ENCODE measurements at regions not wholly inside any gene's neighbourhood (a gene's known extent, or its start where the extent isn't known, plus 50 kb on each side); places are given as distances from the start of the nearest gene placed in this dataset.

DNA sequence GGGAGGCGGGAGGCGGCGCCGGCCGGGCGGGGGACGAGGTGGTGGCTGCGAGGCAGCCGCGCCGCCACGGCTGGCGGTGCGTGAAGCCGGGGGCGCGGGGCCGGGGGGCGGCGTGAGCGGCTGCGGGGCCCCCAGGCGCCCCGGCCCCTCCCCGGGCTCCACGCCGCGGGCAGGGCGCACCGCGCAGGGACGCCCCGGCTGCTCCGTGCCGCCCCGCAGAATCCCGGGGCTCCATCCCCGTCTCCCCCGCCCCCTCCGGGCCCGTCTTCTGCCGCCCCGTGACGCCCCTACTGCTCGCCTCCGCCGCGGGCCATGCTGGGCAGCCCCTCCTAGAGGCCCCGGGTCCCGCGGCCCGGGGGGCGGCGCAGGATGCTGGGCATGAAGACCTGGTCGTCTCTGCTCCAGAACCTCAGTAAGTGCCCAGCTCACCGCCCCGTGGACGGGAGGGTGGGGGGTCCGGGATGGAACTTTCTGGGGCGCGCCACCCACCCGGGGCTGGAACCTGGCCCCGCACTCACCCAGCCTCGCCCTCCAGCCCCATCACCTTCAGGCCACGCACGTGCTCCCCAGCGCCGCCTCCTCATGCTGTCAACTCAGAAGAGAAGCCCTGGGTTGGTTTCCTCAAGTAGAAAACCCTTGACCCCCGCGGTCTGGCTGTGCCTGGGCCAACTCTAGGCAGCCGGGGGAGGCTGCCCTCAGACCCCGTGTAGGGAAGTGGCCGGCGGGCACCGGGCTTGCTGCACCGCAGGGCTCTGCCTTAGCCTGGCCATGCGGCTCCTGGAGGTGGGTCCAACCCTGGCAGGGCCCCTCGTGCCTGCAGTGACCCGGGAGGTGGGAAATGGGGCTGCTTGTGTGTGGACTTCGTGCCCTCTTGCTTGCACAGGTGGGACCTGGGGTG is 150.2 kb upstream of the GSE1 start:
- DNase-seq = no peak

DNA sequence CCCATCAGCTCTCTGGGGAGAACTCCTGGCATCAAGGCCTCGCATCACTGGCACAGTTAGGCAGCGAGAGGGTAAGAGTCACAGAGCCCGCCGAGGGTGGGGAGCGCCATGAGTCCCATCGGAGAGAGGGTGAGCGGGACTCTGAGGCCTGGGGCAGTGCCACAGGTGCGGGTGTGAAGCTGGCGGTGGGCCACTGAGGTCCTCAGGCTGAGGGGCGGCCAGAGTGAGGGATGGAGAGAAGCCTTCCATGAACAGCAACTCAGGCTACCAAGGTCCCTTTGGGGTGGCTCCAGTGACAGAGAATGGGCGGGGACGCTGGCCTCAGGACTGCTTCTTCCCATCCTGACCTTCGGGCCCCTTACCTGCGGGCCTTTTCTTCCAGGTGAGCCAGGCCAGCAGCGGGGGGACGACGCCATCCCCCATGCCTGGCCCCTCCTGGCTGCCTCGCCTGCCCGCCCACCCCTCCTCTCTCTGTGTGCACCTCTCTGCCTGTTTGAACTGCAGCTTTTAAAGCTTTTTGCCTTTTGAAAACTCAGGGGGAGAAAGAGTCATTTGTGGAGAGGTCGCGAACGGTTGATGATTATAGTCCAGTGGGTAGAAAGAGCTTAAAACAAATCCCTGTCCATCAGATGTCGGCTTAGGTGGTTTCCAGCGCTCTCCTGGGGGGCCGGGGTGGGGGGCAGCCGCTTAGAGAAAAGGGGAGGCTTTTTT is 149.3 kb upstream of the GSE1 start:
- DNase-seq = no peak

DNA sequence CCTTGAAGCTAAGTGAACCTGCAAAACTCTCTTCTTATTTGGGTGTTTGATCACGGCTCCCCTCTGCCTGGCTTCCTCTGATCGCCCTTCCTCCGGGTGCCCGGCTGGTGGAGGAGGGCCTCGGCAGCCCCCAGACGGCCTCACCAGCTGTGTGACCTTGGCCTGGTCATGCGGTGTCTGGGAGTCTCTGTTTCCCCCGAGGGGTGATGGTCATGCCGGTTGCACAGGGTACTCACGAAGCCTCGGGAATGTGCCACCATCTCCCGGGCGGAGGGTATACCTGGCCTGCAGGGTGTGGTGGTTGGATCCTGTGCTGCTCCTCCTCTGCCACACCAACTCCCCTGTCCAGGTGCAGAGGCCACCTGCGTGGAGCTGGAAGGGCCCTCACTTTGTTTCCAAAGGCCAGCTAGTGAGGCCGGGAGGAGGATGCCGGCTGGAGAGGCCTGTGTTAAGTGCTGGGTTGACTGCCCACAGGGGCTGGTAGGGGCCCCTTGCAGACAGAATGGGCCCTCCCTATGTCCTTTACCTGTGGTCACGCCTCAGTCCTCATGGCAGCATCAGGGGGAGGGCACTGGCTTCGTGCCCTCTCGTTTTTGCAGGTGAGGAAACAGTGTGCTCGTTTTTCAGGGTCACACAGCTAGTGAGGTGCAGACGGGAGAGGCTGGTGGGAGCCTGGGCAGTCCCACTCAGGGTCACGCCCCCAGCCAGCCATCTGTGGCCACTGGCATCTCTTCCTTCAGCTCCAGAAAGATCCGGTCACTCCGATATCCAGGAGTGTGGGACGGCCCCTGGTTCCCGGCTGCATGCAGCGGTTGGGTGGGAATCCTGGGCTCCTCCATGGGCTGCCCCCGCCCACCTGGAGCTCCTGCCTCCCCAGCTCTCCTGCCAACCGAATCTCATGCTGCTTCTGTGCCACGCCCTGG is 148.5 kb upstream of the GSE1 start:
- DNase-seq = peak in 1 of 2 experiments; percentile 52

DNA sequence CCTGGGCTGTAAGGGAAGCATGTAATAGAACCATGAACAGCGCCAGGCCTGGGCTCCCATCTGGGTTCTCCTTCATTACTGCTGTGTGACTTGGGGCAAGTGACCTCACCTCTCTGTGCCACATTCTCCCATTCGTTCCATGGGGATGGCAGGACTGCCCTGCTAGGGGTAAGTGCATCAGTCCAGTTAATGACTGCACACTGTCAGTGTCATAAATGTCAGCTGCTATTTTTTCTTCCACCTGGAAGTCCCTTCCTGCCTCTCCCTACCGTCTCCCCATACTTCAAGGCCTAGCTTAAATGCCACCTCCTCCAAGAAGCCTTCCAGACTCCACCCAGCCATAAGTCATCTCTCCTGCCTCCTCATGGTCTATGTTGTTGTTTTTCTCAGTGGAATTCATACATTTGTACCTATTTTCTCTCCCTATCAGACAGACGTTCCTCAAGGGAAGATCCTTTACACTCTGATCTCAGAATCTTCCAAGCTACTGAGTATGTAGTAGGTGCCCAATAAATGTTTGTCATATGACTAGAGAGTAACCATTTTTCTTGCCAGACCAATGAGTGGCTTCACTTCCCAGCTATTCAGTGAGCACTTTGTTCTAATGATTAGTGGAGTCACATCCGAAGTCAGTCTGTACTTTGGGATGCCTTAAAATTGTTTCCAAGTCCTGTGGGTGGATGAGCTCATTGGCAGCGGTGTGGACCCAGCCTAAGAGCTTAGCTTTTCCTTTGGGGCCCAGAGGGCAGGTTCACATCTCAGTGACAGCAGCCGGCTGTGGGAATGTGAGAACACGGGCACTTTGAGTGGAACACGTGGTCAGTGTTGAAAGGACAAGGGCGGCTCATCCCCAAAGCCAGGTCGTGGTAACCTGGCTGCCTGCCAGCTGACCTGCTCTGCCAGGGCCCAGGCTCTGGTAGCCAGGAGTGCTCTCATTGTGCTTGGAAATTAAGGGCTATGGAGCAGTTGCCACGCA is 147.5 kb upstream of the GSE1 start:
- no peak for DNase-seq

DNA sequence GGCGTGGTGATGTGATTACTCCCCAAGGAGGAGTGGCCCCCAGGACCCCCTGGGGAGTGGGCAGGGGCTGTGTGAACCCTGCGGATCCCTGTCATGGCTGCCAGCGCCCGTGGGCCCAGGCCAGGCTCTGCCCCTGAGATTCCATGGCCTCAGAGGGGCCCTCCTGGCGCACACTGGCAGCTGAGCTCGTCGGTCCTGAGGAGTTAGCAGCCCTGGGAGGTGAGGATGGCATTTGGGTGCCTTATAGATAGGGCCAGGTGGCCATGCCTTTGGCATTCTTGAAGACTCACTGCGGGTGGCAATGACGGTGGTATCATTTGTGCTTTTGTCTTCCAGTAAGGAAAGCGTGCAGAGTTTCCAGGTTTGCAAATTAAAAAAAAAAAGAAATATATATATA is 146.8 kb upstream of the GSE1 start:
- no peak for DNase-seq

DNA sequence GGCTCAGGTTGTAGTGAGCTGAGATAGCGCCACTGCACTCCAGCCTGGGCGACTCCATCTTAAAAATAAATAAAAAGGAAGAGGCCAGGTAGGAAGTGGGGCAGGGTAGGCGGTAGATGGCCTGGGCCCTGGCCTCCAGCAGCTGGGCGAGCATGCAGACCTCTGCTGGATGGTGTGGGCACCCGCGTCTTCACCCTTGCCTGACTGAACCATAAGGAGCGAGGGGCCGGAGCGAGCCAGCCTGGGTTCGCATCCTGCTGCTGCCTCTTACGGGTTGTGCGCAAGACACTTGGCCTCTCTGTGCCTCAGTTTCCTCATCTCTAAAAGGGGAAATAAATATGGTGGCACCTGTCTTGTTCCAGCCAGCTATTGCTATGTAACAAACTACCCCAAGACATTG is 146.1 kb upstream of the GSE1 start:
- DNase-seq = no peak

DNA sequence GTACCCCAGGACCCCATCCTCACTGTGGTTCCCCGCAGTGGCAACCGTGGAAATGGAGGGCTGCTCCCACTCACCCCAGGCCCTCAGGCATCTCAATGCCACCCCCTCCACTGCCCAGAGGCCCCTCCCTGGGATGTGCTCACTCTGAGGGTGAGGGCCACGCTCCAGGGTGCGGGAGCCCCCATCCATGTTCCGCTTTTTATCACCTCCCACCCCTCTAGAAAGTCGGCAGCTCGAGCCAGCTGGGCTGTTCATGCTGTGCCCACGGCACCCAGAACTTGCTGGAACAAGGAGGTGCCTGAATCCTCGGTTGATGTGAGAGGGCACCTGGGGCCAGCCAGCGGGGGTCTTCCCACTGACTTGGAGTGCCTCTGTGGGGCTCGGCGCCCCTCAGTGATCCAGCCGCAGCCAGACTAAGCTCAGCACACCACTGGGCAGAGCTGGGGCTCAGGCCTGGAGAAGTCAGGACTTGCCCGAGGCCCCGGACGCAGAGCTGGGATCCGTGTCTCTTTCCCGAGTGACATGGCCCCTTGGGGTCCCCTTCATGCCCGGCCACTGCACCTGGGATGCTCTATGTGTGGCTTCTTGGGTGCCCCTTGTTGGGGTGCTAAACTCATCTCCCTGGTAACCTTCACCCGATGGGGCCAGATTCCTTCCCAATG is 143.1 kb upstream of the GSE1 start:
- DNase-seq = no peak

DNA sequence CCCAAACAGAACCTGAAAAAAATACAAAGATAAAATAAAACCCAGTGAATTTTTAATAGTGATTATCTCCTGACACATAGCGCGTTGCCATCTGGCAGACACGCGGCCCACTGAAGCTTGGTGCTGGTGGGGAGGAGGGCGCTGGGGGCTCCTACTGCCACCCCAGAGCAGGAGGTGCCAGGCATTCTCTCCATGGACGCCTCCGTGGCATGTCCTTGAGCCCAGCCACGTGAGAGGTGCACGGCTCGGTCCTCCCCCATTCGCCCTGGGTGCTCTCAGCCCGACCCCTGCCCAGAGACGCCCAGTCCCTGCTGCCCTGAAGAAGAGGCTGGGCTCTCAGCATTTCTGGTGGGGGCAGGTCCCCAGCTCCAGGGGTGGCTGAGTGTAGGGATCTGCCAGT is 142.2 kb upstream of the GSE1 start:
- DNase-seq = no peak

DNA sequence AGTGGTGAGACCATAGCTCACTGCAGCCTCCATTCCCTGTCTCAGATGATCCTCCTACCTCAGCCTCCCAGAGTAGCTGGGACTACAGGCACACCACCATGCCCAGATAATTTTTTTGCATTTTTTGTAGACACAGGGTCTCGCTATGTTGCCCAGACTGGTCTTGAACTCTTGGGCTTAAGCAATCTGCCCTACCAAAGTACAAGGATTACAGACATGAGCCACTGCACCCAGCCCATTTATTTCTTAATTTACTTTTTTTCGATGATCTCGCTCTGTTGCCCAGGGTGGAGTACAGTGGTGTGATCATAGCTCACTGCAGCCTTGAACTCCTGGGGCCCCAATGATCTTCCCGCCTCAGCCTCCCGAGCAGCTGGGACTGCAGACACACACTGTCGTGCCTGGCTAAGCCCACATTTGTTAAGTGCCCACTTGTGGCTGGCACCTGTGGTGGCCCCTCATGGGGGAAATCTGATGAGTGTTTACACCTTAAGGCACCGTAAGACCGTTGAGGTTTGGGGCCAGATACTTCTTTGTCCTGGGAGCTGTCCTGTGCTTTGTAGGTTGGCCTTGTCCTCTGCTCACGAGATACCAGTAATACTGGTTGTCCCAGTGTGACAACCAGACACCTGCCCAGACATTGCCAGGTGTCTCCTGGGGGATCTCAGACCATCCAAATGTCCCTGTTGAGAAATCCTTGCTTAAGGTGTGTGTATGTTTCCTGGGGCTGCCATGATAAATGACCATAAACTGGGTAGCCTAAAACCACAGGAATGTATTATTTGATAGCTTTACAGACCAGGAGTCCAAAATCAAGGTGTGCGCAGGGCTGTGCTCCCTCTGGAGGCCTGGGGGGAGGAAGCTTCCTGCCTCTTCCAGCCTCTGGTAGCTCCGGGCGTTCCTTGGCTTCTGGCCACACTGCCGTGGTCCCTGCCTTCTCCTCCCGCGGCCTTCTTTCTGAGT is 141.4 kb upstream of the GSE1 start:
- no peak for DNase-seq

DNA sequence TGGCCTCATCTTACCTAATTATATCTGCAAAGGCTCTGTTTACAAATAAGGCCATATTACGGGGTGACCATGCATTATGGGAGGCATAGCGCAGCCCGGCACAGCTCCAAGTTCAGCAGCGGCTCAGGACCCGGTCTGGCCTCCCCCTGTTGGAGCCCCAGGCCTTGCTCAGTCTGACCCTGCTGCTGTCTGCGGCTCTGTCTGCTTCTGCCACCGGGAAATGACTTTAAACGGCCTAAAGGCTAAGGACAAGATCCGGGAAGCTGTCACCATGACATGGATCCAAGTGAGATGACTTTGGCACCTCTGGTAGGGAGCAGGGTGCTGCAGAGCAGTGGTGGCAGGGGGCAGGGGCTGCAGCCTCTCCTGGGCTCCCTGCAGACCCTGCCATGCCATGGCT is 140.6 kb upstream of the GSE1 start:
- DNase-seq = no peak

DNA sequence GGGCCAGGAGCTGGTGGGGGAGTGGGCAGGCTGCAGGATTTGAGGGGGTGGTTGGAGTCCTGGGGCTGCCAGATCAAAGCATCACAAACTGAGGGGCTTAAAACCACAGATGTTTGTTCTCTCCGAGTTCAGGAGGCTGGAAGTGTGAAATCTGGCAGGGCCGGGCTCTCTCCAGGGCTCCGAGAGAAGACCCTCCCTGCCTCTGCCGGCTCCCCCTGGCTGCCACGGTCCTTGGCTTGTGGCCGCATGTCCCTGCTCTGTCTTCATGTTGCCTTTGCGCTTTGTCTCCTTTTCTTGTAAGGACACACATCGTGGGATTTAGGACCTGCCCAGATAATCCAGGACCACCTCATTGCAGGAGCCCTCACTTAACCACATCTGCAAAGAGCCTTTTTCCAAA is 139.8 kb upstream of the GSE1 start:
- no peak for DNase-seq

DNA sequence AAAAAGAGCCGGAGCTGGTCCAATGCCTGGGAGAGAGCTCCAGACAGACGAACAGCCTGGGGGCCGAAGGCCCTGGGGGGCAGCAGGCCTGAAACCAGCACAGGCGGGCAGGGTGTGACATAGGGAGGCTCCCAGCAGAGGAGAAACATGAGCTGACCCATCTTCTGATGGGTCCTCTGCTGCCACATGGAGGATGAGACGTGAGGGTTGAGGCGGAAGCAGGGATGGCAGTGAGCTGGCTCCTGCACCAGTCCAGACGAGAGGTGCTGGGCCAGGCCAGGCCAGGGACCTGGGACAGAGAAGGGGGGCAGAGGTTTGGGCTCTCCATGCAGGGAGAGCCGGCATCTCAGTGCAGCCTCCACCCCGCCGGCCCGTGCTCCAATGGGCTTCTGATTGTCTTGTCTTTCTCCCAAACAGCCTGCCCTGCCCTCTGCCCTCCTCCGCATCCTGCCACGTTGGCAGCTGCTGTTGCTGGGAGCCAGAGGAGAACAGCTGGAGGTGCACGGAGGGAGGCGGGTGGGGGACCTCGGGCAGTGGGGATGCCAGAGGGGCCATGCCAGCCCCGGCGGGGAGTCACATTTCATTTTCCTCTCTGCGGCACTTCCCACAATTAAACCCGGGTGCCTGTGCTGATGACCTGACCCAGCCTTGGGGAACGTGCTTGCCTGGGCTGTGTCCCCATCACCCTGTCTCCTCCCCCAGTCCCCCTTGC is 139.1 kb upstream of the GSE1 start:
- peak in 1 of 2 experiments; percentile 37 for DNase-seq

DNA sequence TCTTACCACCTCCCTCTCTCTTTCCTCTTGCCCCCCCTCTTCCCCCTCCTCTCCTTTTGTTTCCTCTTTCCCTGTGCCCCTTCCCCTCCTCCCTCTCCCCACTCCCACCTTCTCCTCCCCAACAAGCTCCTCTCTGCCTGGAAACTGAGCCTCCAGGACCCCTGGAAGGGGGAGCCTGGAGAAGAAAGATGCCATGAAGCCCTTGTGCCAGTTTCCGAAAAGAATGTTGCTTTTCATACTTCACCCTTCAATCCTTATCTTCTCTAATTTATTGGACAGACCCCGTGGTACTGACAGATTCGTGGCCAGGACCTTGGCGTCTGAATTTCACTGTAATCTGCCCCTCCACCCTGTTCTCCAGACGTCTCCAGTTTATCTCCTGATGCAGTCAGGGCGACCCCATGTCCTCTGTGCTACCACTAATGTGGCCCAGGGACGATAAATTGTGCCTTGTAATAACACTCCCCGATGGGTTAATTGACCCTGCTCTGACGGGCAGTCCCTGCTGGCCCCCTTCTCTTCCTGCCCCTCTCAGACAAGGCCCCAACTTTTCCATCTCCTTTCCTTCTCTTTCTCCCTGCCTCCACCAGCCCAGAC is 138.4 kb upstream of the GSE1 start:
- DNase-seq = no peak

DNA sequence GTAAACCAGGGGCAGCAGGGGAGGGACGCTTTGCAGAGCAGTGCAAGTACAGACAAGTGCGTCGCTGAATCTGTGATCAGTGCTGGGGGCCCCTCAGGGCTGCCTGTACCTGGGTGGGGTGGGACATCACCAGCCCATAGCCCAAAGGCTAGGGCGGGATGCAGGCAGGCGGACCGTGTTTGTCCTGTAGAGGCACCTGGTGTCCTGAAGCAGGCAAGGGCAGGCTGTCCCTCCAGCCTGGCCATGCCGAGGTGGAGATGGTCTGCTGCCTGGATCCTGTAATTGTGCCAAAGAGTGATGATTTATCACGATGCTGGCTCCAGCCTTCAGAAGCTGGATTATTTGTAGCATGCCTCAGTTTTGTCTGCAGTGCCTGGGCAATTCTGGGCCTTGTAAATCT is 137.9 kb upstream of the GSE1 start:
- peak in 1 of 2 experiments; percentile 49 for DNase-seq

DNA sequence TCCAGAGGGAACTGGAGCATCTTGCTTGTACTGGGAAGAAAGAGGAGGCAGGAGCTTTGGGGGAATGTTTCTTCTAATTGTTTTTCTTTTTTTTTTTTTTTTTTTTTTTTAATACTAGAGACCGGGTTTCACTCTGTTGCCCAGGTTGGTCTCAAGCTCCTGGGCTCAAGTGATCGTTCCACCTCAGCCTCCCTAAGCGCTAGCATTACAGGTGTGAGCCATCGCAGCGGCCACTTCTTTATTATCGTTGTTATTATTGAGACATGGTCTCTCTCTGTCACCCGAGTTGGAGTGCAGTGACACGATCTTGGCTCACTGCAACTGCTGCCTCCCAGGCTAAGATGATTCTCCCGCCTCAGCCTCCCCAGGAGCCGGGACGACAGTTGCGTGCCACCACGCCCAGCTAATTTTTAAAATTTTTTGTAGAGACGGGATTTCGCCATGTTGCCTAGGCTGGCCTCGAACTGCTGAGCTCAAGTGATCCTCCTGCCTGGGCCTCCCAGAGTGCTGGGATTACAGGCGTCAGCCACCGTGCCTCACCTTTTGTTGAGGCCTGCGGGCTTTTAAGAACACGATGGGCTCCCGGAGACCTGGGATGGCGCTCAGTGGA is 137.3 kb upstream of the GSE1 start:
- DNase-seq = no peak

DNA sequence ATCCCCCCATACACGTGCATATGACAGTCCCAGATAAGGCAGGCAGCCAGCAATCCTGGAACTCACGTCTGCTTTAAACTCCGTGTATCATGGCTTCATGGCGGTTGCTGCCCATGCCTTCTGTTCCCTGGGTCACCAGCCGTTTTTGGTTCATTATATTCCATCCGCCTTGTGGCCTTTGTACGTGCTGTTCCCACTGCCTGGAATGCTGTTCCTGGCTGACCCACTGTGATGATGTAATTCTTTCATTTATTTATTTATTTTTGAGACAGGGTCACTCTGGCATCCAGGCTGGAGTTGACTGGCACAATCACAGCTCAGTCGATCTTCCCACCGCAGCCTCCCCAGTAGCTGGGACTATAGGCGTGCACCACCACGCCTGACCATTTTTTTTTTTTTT is 136.7 kb upstream of the GSE1 start:
- DNase-seq = no peak

DNA sequence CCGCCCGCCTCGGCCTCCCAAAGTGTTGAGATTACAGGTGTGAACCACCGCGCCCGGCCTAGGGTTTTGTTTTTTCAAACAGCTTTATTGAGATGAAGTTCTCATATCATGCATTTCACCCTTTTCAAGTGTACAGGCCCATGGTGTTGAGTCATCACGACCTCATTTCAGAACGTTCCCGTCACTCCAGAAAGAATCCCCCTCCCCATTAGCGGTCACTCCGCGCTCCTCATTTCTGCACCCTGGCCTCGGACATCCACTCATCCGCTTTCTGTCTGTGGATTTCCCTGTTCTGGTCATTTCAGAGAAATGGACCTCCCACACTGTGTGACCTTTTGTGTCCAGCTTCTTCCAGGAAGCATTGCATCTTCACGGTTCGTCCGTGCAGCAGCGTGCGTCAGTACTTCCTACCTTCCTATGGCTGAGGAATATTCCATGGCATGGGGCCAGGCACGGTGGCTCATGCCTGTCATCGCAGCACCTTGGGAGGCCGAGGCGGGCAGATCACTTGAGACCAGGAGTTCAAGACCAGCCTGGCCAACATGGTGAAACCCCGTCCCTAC is 135.2 kb upstream of the GSE1 start:
- DNase-seq = no peak
